H1 (cell line): ENCODE measurements at regions not wholly inside any gene's neighbourhood (a gene's known extent, or its start where the extent isn't known, plus 50 kb on each side); places are given as distances from the start of the nearest gene placed in this dataset.

Experiments used
- CTCF ChIA-PET: fragments of 300-600 bp; sonication (Branson Sonifier 250); formaldehyde crosslinking; loops from one replicate; lab custom pipeline; 2021; ENCODE audit not compliant: partially characterized antibody; lab: Charles Lee
- POLR2A ChIA-PET: fragments of 300-600 bp; sonication (Branson Sonifier 250); formaldehyde crosslinking; loops from one replicate; lab custom pipeline; 2021; ENCODE audit warnings: inconsistent platforms; ENCODE audit not compliant: partially characterized antibody; lab: Charles Lee
- DNase-seq, 2 experiments: peaks; one replicate each; pipeline versions ENCODE4 v3.0.0 to v3.0.0-alpha.2; 2010 to 2022; ENCODE audit warnings: low spot score in 2 of 2, low read depth in 1 of 2, mixed read lengths in 1 of 2
- FAIRE-seq: peaks from 2 replicates; lab custom pipeline; 2011; peaks lifted over from hg19 to GRCh38; lab: Jason Lieb, UNC
- H2AFZ ChIP-seq: 2 replicates; pipeline ENCODE4 v1.8.1; 2012; ENCODE audit warnings: low read length, inconsistent platforms
- H2AK5ac ChIP-seq: 2 replicates; pipeline ENCODE4 v1.6.1; 2013; ENCODE audit warnings: low read depth, low read length
- H2BK120ac ChIP-seq: replicated peaks from 2 replicates; pipeline ENCODE3; 2013; ENCODE audit warnings: low read depth, low read length, inconsistent platforms
- H2BK12ac ChIP-seq: 2 replicates; pipeline ENCODE4 v1.6.1; 2013; ENCODE audit warnings: low read depth, low read length
- H2BK15ac ChIP-seq: 2 replicates; pipeline ENCODE4 v1.6.1; 2013; ENCODE audit warnings: low read length
- H2BK20ac ChIP-seq: 2 replicates; pipeline ENCODE4 v1.6.1; 2013; ENCODE audit warnings: low read length
- H2BK5ac ChIP-seq: 2 replicates; pipeline ENCODE4 v1.6.1; 2013; ENCODE audit warnings: low read depth, low read length
- H3K14ac ChIP-seq: 2 replicates; pipeline ENCODE4 v1.6.1; 2013; ENCODE audit warnings: inconsistent platforms; ENCODE audit not compliant: insufficient read length
- H3K18ac ChIP-seq: 2 replicates; pipeline ENCODE4 v1.6.1; 2013; ENCODE audit warnings: low read length; ENCODE audit errors: extremely low read depth
- H3K23ac ChIP-seq: 2 replicates; pipeline ENCODE4 v1.6.1; 2013; ENCODE audit warnings: inconsistent platforms; ENCODE audit not compliant: insufficient read length
- H3K23me2 ChIP-seq: 2 replicates; pipeline ENCODE4 v1.6.1; 2013; ENCODE audit warnings: low read depth, low read length
- H3K27ac ChIP-seq: 2 replicates; pipeline ENCODE4 v1.6.1; 2011; ENCODE audit warnings: low read depth, low read length, inconsistent platforms
- H3K27me3 ChIP-seq, 4 experiments: replicated peaks in 1 of 4; 1 replicate in 1 of 4; 2 replicates in 3 of 4; pipeline versions ENCODE4 v1.6.1 to v1.8.1; 2011 to 2013; ENCODE audit warnings: low read length in 3 of 4, mild to moderate bottlenecking in 3 of 4, inconsistent platforms in 2 of 4, mixed read lengths in 2 of 4, moderate library complexity in 1 of 4; ENCODE audit not compliant: control insufficient read depth in 3 of 4, insufficient read depth in 3 of 4; ENCODE audit errors: extremely low read depth in 1 of 4
- H3K36me3 ChIP-seq, 4 experiments: 2 replicates each; pipeline versions ENCODE4 v1.6.1 to v1.8.1; 2011 to 2013; ENCODE audit warnings: mild to moderate bottlenecking in 4 of 4, low read length in 3 of 4, moderate library complexity in 2 of 4, control low read depth in 1 of 4, inconsistent platforms in 1 of 4; ENCODE audit not compliant: insufficient read depth in 4 of 4, control insufficient read depth in 2 of 4
- H3K4ac ChIP-seq: replicated peaks from 2 replicates; pipeline ENCODE3; 2013; ENCODE audit warnings: low read length, low read depth, mixed read lengths, inconsistent platforms; ENCODE audit not compliant: insufficient read length
- H3K4me1 ChIP-seq, 4 experiments: replicated peaks in 1 of 4; 1 replicate in 1 of 4; 2 replicates in 3 of 4; pipeline versions ENCODE4 v1.6.1 to v1.8.1; 2011 to 2013; ENCODE audit warnings: low read length in 3 of 4, inconsistent platforms in 2 of 4, mixed read lengths in 1 of 4; ENCODE audit not compliant: insufficient read depth in 4 of 4, control insufficient read depth in 3 of 4
- H3K4me2 ChIP-seq, 2 experiments: 2 replicates each; pipeline versions ENCODE4 v1.6.1 to v1.8.1; 2011 to 2013; ENCODE audit warnings: low read depth in 2 of 2, low read length in 2 of 2, control low read depth in 1 of 2, inconsistent platforms in 1 of 2, mild to moderate bottlenecking in 1 of 2; ENCODE audit not compliant: insufficient read depth in 1 of 2
- H3K4me3 ChIP-seq, 4 experiments: fragments of 200-600, 300-600 bp in 1 of 4; sonication (generic), shearing (Covaris generic), sonication (Bioruptor Twin) in 1 of 4; 2 replicates each; pipeline versions ENCODE4 v1.5.1 to v1.8.1; 2011 to 2016; ENCODE audit warnings: low read length in 4 of 4, low read depth in 3 of 4, control low read depth in 2 of 4, inconsistent platforms in 2 of 4, mild to moderate bottlenecking in 2 of 4, mixed read lengths in 1 of 4, moderate library complexity in 1 of 4; ENCODE audit not compliant: insufficient read depth in 2 of 4; ENCODE audit errors: extremely low read depth in 1 of 4
- H3K56ac ChIP-seq: replicated peaks from 2 replicates; pipeline ENCODE3; 2013; ENCODE audit warnings: low read depth, mild to moderate bottlenecking, mixed read lengths, low read length, inconsistent platforms; ENCODE audit not compliant: insufficient read length
- H3K79me1 ChIP-seq: 2 replicates; pipeline ENCODE4 v1.6.1; 2013; ENCODE audit warnings: low read depth, low read length, control low read depth
- H3K79me2 ChIP-seq, 2 experiments: 2 replicates each; pipeline versions ENCODE4 v1.6.1 to v1.8.1; 2012 to 2013; ENCODE audit warnings: low read length in 2 of 2, mild to moderate bottlenecking in 2 of 2, inconsistent platforms in 1 of 2; ENCODE audit not compliant: insufficient read depth in 2 of 2, control insufficient read depth in 1 of 2
- H3K9ac ChIP-seq, 4 experiments: replicated peaks in 1 of 4; 1 replicate in 1 of 4; 2 replicates in 3 of 4; pipeline versions ENCODE4 v1.6.1 to v1.8.1; 2011 to 2013; ENCODE audit warnings: low read depth in 3 of 4, low read length in 3 of 4, control low read depth in 2 of 4, mild to moderate bottlenecking in 2 of 4, moderate library complexity in 2 of 4, inconsistent platforms in 1 of 4; ENCODE audit errors: extremely low read depth in 1 of 4
- H3K9me3 ChIP-seq, 2 experiments: 2 replicates each; pipeline versions ENCODE4 v1.6.1 to v1.8.1; 2012 to 2013; ENCODE audit warnings: mild to moderate bottlenecking in 2 of 2, moderate library complexity in 2 of 2, control low read depth in 1 of 2, inconsistent platforms in 1 of 2, low read depth in 1 of 2, low read length in 1 of 2, mixed read lengths in 1 of 2; ENCODE audit not compliant: insufficient read depth in 2 of 2
- H4K20me1 ChIP-seq, 2 experiments: replicated peaks in 1 of 2; 2 replicates each; pipeline versions ENCODE3 to v1.8.1; 2011 to 2013; ENCODE audit warnings: inconsistent platforms in 2 of 2, low read length in 2 of 2, mild to moderate bottlenecking in 1 of 2; ENCODE audit not compliant: insufficient read depth in 2 of 2, control insufficient read depth in 1 of 2
- H4K5ac ChIP-seq: 2 replicates; pipeline ENCODE4 v1.6.1; 2013; ENCODE audit warnings: low read length, low read depth, mixed read lengths, inconsistent platforms; ENCODE audit not compliant: insufficient read length
- H4K8ac ChIP-seq: 2 replicates; pipeline ENCODE4 v1.8.0; 2013; ENCODE audit warnings: mild to moderate bottlenecking, moderate library complexity, low read length, inconsistent platforms; ENCODE audit not compliant: insufficient read depth; ENCODE audit errors: extremely low read depth
- H4K91ac ChIP-seq: replicated peaks from 2 replicates; pipeline ENCODE3; 2013; ENCODE audit warnings: low read length, mixed read lengths, inconsistent platforms; ENCODE audit not compliant: insufficient read length
- CTBP2 ChIP-seq: IDR thresholded peaks from 2 replicates; pipeline ENCODE4 v1.7.0; 2011; ENCODE audit warnings: borderline replicate concordance, mild to moderate bottlenecking, moderate library complexity, mixed read lengths, low read length; ENCODE audit not compliant: insufficient read depth, insufficient read length
- SP1 ChIP-seq: IDR thresholded peaks from 2 replicates; pipeline ENCODE4 v1.6.1; 2011; ENCODE audit warnings: low read depth, low read length
- WGBS, 2 experiments: shearing (Covaris generic) in 1 of 2; methylation state at CpG; one replicate each; pipeline versions ENCODE4 v1.1.6 to v1.1.7; 2013 to 2015; ENCODE audit warnings: low lambda C conversion rate in 2 of 2, mixed read lengths in 2 of 2, inconsistent platforms in 1 of 2, low coverage in 1 of 2, missing lambda C conversion rate in 1 of 2; ENCODE audit not compliant: insufficient replicate concordance in 2 of 2, insufficient coverage in 1 of 2, insufficient read length in 1 of 2; ENCODE audit errors: extremely low coverage in 1 of 2, missing lambda C conversion rate in 1 of 2; 5-methylcytosine and 5-hydroxymethylcytosine counted together

DNA sequence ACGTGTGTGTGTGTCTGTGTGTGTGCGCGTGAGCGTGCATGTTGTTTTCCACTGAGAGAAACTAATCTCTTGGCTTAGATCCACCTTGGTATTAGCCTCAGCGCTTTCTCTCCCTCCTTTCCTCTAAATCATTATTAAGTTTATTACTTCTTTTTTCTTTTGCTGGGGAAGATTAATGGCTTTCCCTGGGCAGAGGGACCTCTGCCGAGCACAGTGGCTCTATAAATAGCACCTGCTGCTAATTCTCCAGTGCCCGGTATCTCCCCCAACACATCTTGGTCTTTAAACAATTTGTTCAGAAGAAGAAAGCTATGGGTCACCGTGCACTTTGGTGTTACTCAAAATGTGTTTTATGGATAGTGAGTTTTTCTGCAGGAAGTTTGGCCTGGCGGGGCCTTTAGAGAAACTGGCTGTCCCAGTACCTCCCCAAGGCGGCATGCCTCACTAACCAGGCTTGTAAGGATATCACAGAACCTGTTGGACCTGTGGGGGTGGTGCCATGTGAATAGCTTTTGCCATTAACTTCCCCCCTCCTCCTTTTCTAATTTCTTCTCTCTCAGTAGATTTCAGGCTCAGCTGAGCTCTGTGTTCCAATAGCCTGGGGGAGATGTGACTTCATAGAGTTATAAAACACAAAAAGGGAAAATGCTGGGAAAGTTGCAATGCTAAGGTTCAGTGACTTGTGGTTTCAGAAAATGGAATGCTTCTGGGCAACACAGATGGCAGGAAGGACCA is 70.1 kb upstream of the RAB11FIP2 start:
- Histone ChIP-seq H3K23me2 (no peaks in the 10 kb centered on the region), H3K36me3 (no peaks in the 10 kb centered on the region; a peak in 1 of 8 replicates), H3K27me3 (peaks cover 0 to 1% (median 0%) of the 10 kb centered on the region in 4 experiments; a peak in 1 of 7 replicates), H2BK20ac (no peak overlapping the region), H2AFZ (no peak overlapping the region), H3K9me3 (no peaks in the 10 kb centered on the region), H3K79me2 (no peaks in the 10 kb centered on the region), H4K91ac (no peak overlapping the region), H3K14ac (no peak overlapping the region), H3K4me1 (no peaks in the 10 kb centered on the region; a peak in 2 of 7 replicates), H3K4ac (no peak overlapping the region), H4K5ac (no peak overlapping the region), H2AK5ac (no peak overlapping the region), H2BK12ac (no peak overlapping the region), H2BK120ac (no peak overlapping the region), H3K9ac (no peak overlapping the region), H3K56ac (no peak overlapping the region), H3K23ac (no peak overlapping the region), H4K20me1 (no peaks in the 10 kb centered on the region), H3K4me2 (no peak overlapping the region), H3K79me1 (no peaks in the 10 kb centered on the region), H3K18ac (no peak overlapping the region), H2BK5ac (no peak overlapping the region), H3K4me3 (no peak overlapping the region), H3K27ac (no peak overlapping the region), H2BK15ac (no peak overlapping the region), H4K8ac (no peak overlapping the region)
- DNase-seq (no peak), FAIRE-seq (no peak)
- POLR2A ChIA-PET, result no interaction called here
- TF ChIP-seq CTBP2, result no peak
- no peak for TF ChIP-seq SP1
- CTCF ChIA-PET, result interaction anchor here (0.9 kb wide), 1 partner anchor 35 kb away, joined by 3 read pairs; no protein-coding TSS in a partner anchor
- WGBS, 2 experiments, result 88% methylated on average over 10 of the region's 10 CpGs; no CpG with 5 or more reads in 1 of the 2 experiments
